ENCODE measurements at regions not wholly inside any gene's neighbourhood (a gene's known extent, or its start where the extent isn't known, plus 50 kb on each side); places are given as distances from the start of the nearest gene placed in this dataset.

- ChIA-PET POLR2A (no interaction called here), CTCF (no interaction called here)
- TF ChIP-seq CTCF (IDR thresholded peaks at IDR 0.05; ENCODE audit: low read depth, low read length), result no peak
Observed at GRCh38 chr15:96549136-96549535, 218.6 kb downstream of the NR2F2 start.

GRCh38 chr15:96551196-96551595 lies 220.7 kb downstream of the NR2F2 start:
- no peak for TF ChIP-seq CTCF (IDR thresholded peaks at IDR 0.05; ENCODE audit: low read depth, low read length)
- no peak for DNase-seq (ENCODE audit: low read depth, low spot score)
- Histone ChIP-seq H3K9me3 (ENCODE audit: control insufficient read depth, insufficient read depth, low read length) (no peaks in the 10 kb centered on the region), H3K27me3 (ENCODE audit: control insufficient read depth, insufficient read depth, low read length) (no peaks in the 10 kb centered on the region), H3K27ac (ENCODE audit: low read depth, low read length) (no peak overlapping the region), H3K4me3 (ENCODE audit: low read depth, low read length) (no peak overlapping the region)
- CTCF ChIA-PET, result no interaction called here
- POLR2A ChIA-PET, result no interaction called here

More at GRCh38 chr15:96549136-96549535, 218.6 kb downstream of the NR2F2 start:
- Histone ChIP-seq H3K27me3 (ENCODE audit: control insufficient read depth, insufficient read depth, low read length) (no peaks in the 10 kb centered on the region), H3K4me3 (ENCODE audit: low read depth, low read length) (no peak overlapping the region), H3K9me3 (ENCODE audit: control insufficient read depth, insufficient read depth, low read length) (no peaks in the 10 kb centered on the region), H3K27ac (ENCODE audit: low read depth, low read length) (no peak overlapping the region)
- no peak for DNase-seq (ENCODE audit: low read depth, low spot score)

- Histone ChIP-seq H3K27me3 (ENCODE audit: control insufficient read depth, insufficient read depth, low read length) (no peaks in the 10 kb centered on the region), H3K4me3 (ENCODE audit: low read depth, low read length) (no peak overlapping the region), H3K27ac (ENCODE audit: low read depth, low read length) (no peak overlapping the region), H3K9me3 (ENCODE audit: control insufficient read depth, insufficient read depth, low read length) (no peaks in the 10 kb centered on the region)
- ChIA-PET POLR2A (no interaction called here), CTCF (interaction anchor here (0.7 kb wide), 1 partner anchor 63 kb away, joined by 3 read pairs; no protein-coding TSS in a partner anchor)
- DNase-seq (ENCODE audit: low read depth, low spot score), result no peak
- TF ChIP-seq CTCF (IDR thresholded peaks at IDR 0.05; ENCODE audit: low read depth, low read length), result no peak
Observed at GRCh38 chr15:96551722-96552121, 221.2 kb downstream of the NR2F2 start.

GRCh38 chr15:96553006-96553405 lies 222.5 kb downstream of the NR2F2 start:
- no peak for DNase-seq (ENCODE audit: low read depth, low spot score)
- no peak overlapping the region for H3K27ac ChIP-seq (ENCODE audit: low read depth, low read length)
- POLR2A ChIA-PET, result no interaction called here
- H3K4me3 ChIP-seq (ENCODE audit: low read depth, low read length), result no peak overlapping the region
- TF ChIP-seq CTCF (IDR thresholded peaks at IDR 0.05; ENCODE audit: low read depth, low read length), result no peak
- CTCF ChIA-PET, result no interaction called here
- no peaks in the 10 kb centered on the region for H3K9me3 ChIP-seq (ENCODE audit: control insufficient read depth, insufficient read depth, low read length)
- no peaks in the 10 kb centered on the region for H3K27me3 ChIP-seq (ENCODE audit: control insufficient read depth, insufficient read depth, low read length)

DNA sequence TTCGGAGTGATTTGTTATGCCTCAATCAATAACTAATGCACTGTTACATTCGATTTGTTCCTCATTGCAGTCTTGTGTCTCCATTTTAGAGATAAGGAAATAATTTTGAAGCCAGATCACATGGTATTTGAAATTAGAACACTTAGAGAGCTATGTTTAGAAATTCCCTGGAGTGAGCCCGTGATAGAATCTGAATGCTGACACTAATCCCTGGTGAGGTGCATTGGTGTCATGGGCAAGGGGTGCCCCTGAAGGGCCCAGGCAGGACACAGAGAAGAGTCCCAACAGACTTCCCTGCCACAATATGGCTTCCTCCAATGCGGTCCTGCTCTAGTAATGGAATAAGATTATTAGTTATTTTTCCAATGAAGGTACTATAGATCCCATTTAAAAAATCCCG lies 223.0 kb downstream of the NR2F2 start:
- TF ChIP-seq CTCF (IDR thresholded peaks at IDR 0.05; ENCODE audit: low read depth, low read length), result no peak
- Histone ChIP-seq H3K4me3 (ENCODE audit: low read depth, low read length) (no peak overlapping the region), H3K27me3 (ENCODE audit: control insufficient read depth, insufficient read depth, low read length) (no peaks in the 10 kb centered on the region), H3K9me3 (ENCODE audit: control insufficient read depth, insufficient read depth, low read length) (no peaks in the 10 kb centered on the region), H3K27ac (ENCODE audit: low read depth, low read length) (no peak overlapping the region)
- ChIA-PET POLR2A (no interaction called here), CTCF (no interaction called here)
- no peak for DNase-seq (ENCODE audit: low read depth, low spot score)
